Type B pancreatic cell (in vitro differentiated cells): ENCODE measurements at regions not wholly inside any gene's neighbourhood (a gene's known extent, or its start where the extent isn't known, plus 50 kb on each side); places are given as distances from the start of the nearest gene placed in this dataset.
A peak's percentile ranks its signal among the peaks of the same experiment; 100 is the strongest.
"Not testable (repeated sequence)": the region's sequence is repeated elsewhere in the genome, so short reads cannot be mapped to it uniquely, and the experiment has no call there.

ENCODE experiments used
- DNase-seq: peaks from one replicate; pipeline ENCODE4 v3.0.0; 2021; ENCODE audit warnings: mixed read lengths; ENCODE audit not compliant: unreplicated experiment; ENCODE audit errors: extremely low spot score
- H3K27ac Mint-ChIP-seq: 2 replicates; pipeline ENCODE4 v1.8.0; 2021; ENCODE audit warnings: mild to moderate bottlenecking, mixed read lengths
- H3K27me3 Mint-ChIP-seq: 2 replicates; pipeline ENCODE4 v1.8.0; 2021; ENCODE audit warnings: mixed read lengths
- H3K36me3 Mint-ChIP-seq: 2 replicates; pipeline ENCODE4 v1.8.0; 2021; ENCODE audit warnings: mixed read lengths
- H3K4me1 Mint-ChIP-seq: one replicate; pipeline ENCODE4 v1.8.0; 2021; ENCODE audit warnings: mixed read lengths; ENCODE audit not compliant: unreplicated experiment
- H3K4me3 Mint-ChIP-seq: 2 replicates; pipeline ENCODE4 v1.8.0; 2021; ENCODE audit warnings: mild to moderate bottlenecking, mixed read lengths
- H3K9me3 Mint-ChIP-seq: 2 replicates; pipeline ENCODE4 v1.8.0; 2021; ENCODE audit warnings: mixed read lengths

DNA sequence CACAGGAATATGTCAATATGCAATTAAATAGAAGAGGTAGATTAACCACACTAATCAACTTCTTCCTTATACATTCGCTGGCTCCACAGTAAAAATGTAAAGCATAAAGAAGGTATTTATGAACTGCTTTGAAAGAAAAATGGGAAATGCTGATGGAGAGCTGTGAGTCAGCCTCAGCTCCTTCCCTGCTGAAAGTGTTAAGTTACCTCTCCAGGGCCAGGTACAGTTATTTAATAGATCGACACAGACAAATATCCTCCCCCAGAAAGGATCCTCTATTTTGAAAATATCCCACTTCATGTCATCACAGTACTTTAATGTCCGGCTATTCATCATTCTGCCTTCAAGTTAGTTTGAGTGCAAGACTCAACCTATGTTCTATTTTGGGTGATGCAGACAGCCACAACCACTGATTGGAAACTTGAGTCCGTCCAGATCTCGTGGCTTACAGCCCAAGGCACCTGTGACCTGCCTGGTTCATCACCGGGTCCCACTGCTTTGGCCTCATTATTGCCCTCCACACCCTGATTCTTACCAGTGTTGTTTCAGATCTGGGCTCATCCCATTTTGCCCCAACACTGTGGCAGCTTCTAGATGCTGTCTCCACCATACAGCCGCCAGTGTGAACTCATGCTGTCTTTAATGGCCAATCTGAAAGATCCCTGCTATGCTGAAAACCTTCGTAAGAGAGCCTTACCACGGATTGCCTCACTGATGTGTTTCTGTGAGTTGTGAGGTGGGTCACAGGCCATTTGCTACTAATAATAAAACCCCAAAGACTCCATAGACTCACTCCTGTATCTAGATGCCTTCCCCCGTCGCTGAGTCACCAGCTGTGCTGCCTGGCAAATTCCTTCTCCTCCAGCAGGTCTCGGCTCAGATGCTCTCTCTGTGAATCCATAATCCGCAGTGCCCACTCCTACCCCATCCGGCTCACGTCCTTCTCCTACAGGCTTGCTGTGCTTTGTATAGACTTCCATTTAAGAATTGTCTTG is 56.2 kb upstream of the DDAH1 start:
- not testable (repeated sequence) for H3K4me3 Mint-ChIP-seq, H3K27ac Mint-ChIP-seq, H3K27me3 Mint-ChIP-seq

DNA sequence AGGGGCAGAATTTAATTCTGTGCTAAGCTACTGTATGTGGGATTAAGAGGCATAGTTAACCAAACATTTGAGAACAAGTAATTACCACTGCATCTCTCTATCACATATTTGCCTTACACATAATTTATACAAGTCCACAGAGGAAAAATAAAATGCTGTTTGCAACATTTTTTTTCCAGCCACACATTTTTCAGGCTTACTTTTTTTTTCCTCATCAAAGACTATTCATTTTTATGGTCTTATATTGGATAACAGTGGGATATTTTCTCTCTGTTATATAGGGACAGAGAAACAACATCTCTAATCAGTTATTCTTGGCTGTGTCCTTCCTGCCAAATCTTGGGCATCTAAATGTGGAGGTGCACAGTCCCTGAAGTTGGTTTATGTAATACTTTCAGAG is 57.5 kb upstream of the DDAH1 start:
- H3K27me3 Mint-ChIP-seq, H3K4me3 Mint-ChIP-seq, H3K36me3 Mint-ChIP-seq, DNase-seq, H3K9me3 Mint-ChIP-seq, H3K27ac Mint-ChIP-seq: not testable (repeated sequence)
- H3K4me1 Mint-ChIP-seq = peaks cover 12% of the 10 kb centered on the region

More for the DNA sequence above, 56.2 kb upstream of the DDAH1 start:
- not testable (repeated sequence) for DNase-seq, H3K9me3 Mint-ChIP-seq, H3K36me3 Mint-ChIP-seq, H3K4me1 Mint-ChIP-seq

DNA sequence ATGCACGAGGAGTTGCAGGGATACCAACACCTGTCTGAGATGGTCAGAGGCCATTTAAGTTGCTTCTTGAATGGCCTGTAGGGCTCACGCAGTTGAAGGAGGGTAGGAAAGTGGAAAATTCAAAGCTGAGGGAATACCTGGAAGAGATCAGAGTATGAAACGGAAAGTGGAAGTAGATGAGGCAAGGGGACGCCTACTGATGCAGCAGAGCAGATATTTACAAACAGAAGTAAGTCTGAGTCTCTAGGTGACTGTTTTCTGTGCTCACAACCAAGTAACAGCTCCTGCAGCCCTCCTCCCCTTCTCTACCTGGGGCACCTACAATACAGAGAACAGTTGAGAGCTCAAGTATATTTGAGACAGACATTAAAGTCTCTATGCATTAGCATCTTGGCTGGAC is 57.5 kb upstream of the CCN1 start:
- not testable (repeated sequence) for DNase-seq, H3K27me3 Mint-ChIP-seq, H3K27ac Mint-ChIP-seq, H3K36me3 Mint-ChIP-seq, H3K9me3 Mint-ChIP-seq, H3K4me3 Mint-ChIP-seq
- peaks cover 12% of the 10 kb centered on the region for H3K4me1 Mint-ChIP-seq

DNA sequence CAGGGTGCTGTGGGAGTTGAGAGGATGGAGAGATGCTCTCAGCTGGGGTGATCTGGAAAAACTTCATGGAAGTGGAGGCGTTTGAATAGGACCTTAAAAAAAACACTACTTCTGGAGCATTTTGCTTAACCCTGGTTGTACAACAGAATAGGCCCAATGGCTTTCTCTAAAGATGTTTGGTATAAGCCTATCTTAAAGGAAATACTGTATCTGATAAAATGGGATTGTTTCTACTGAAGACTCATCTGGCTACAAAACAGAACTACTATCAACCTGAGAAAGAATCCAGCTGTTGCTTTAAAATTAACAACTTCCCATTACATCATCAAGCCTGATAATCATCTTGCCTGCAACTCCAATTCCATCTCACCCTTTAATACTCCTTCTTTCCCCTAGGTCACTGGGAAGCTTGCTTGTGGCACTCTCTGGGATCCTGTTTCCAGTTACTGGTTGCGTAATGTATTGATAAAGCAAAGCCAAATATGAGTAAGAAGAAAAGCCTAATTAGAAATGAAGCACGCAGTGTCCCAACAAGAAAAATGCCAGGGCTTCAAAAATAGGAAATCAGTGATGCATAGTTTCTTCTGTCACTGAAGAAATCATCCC is 56.2 kb upstream of the CCN1 start:
- not testable (repeated sequence) for DNase-seq, H3K27ac Mint-ChIP-seq, H3K9me3 Mint-ChIP-seq, H3K36me3 Mint-ChIP-seq, H3K4me3 Mint-ChIP-seq, H3K27me3 Mint-ChIP-seq
- H3K4me1 Mint-ChIP-seq = peaks cover 12% of the 10 kb centered on the region

DNA sequence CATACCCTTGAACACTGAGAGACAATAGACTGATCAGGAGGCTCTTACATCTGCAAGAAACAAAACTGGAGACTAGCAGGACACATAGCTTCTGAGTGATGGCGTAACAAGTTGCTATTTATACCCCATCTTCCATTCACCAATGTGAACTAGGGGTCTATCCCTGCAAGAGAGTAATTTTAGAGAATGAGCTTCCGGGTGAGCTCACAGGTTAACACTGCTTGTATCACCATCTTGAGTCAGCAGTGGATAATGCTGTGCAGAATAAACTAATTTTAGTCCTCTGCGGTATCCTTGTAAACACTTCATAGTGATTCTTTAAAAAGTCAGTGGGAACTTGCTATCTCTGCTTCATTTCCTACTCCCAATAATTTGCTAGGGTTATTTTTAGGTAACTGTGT is 55.0 kb upstream of the CCN1 start:
- H3K36me3 Mint-ChIP-seq, H3K27ac Mint-ChIP-seq, H3K4me3 Mint-ChIP-seq, H3K9me3 Mint-ChIP-seq, H3K27me3 Mint-ChIP-seq, DNase-seq: not testable (repeated sequence)
- peaks cover 12% of the 10 kb centered on the region for H3K4me1 Mint-ChIP-seq

DNA sequence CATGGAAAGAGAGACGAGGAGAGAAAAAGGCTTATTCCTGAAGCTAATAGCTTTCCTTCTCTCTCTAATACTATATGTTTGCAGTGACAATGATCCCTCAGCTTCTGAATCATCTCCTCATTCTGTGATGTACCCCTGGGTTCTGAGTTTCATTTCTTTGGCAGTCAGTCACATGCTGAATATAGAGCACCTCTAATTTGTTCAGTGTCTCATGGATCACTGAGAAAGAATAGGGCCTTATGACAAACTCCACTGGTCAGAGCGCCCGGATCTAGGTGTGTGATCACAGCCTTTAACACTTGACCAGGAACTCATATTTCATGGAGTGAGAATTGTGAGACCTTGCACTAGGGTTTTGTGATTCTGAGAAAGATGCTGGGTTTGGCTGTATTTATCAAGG is 54.3 kb upstream of the CCN1 start:
- DNase-seq, H3K27me3 Mint-ChIP-seq, H3K9me3 Mint-ChIP-seq, H3K36me3 Mint-ChIP-seq, H3K4me3 Mint-ChIP-seq: not testable (repeated sequence)
- H3K27ac Mint-ChIP-seq = peak overlapping the region; percentile 17
- H3K4me1 Mint-ChIP-seq = peaks cover 12% of the 10 kb centered on the region

DNA sequence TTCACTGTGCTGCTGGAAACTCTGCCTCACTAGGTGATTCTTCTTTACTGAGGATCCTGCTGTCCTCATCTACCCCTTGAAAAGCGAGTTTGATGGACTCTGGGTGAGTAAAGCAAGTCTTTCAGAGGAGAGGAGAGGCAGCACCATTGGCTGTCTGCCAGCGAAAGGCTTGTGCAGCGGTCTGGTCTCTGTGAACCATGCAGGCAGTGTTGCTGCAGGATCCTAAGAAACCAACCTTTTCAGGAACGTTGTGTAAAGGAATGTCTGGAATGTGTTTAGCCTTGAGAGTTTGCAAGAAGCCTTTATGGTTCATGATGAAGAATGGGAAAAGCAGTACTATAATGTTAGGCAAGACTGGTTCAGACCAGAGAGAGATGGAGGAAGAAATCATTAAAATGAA is 53.4 kb upstream of the CCN1 start:
- H3K36me3 Mint-ChIP-seq, H3K9me3 Mint-ChIP-seq, H3K4me3 Mint-ChIP-seq, H3K27me3 Mint-ChIP-seq: not testable (repeated sequence)
- peaks cover 12% of the 10 kb centered on the region for H3K4me1 Mint-ChIP-seq
- peak; percentile 77 for DNase-seq
- H3K27ac Mint-ChIP-seq = peak overlapping the region; percentile 13
